SK-N-SH treated with all-trans-retinoic acid at 6 μM for 48 hours (cell line): ENCODE measurements at regions not wholly inside any gene's neighbourhood (a gene's known extent, or its start where the extent isn't known, plus 50 kb on each side); places are given as distances from the start of the nearest gene placed in this dataset.

Experiments
- ARNTL ChIP-seq: fragments of 450-650 bp; formaldehyde crosslinking; IDR thresholded peaks from 2 replicates; pipeline ENCODE4 v1.5.0; 2020; ENCODE audit warnings: low read depth, mild to moderate bottlenecking, moderate library complexity, borderline replicate concordance
- BACH2 ChIP-seq: fragments of 250-450 bp; sonication (Bioruptor Pico); IDR thresholded peaks from 2 replicates; pipeline ENCODE4 v1.9.0; 2021; ENCODE audit warnings: mild to moderate bottlenecking, borderline replicate concordance
- CSDC2 ChIP-seq: fragments of 250-450 bp; sonication (Bioruptor Pico); IDR thresholded peaks from 2 replicates; pipeline ENCODE4 v1.5.0; 2020; ENCODE audit warnings: mild to moderate bottlenecking, moderate library complexity
- PATZ1 ChIP-seq: fragments of 250-450 bp; sonication (Bioruptor Pico); IDR thresholded peaks from 2 replicates; pipeline ENCODE4 v1.8.0; 2020; ENCODE audit warnings: mild to moderate bottlenecking, moderate library complexity, borderline replicate concordance
- TCF4 ChIP-seq: fragments of 250-450 bp; sonication (Bioruptor Pico); IDR thresholded peaks from 2 replicates; pipeline ENCODE4 v1.8.0; 2021; ENCODE audit warnings: mild to moderate bottlenecking, moderate library complexity, borderline replicate concordance
- TOX ChIP-seq: fragments of 250-450 bp; sonication (Bioruptor Pico); IDR thresholded peaks from 2 replicates; pipeline ENCODE4 v1.8.0; 2021; ENCODE audit warnings: mild to moderate bottlenecking, moderate library complexity, borderline replicate concordance
- TSHZ2 ChIP-seq: fragments of 250-450 bp; sonication (Bioruptor Pico); IDR thresholded peaks from 2 replicates; pipeline ENCODE4 v1.5.0; 2020; ENCODE audit warnings: mild to moderate bottlenecking, moderate library complexity
- ZC3H10 ChIP-seq: fragments of 250-450 bp; sonication (Bioruptor Pico); IDR thresholded peaks from 2 replicates; pipeline ENCODE4 v1.5.1; 2021; ENCODE audit warnings: mild to moderate bottlenecking, moderate library complexity
- ZFP30 ChIP-seq: fragments of 450-650 bp; formaldehyde crosslinking; IDR thresholded peaks from 2 replicates; pipeline ENCODE4 v1.5.0; 2022; ENCODE audit warnings: mild to moderate bottlenecking, moderate library complexity
- ZNF8 ChIP-seq: fragments of 450-650 bp; formaldehyde crosslinking; IDR thresholded peaks from 2 replicates; pipeline ENCODE4 v1.5.0; 2020; ENCODE audit warnings: mild to moderate bottlenecking, moderate library complexity

DNA sequence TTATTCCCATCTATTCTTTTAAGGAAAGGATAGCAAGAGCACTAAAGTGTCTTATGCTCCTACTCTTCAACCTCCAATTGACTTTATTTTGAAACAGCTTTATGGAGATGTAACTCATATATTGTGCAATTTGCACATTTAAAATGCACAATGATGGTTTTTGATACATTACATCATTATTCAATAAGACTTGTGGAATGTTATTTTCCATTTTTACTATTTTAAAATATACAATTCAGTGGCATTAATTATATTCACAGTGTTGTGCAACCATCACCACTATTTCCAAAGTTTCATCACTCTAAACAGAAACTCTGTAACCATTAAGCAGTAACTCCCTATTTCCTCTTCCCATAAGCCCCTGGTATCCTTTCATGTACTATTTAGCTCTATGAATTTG, 489.8 kb downstream of the NEBL start:
- TF ChIP-seq ARNTL (no peak), TOX (CRISPR knock-in tag) (no peak), ZNF8 (CRISPR knock-in tag) (no peak), BACH2 (CRISPR knock-in tag) (no peak), TSHZ2 (CRISPR knock-in tag) (no peak), ZC3H10 (CRISPR knock-in tag) (no peak), PATZ1 (CRISPR knock-in tag) (no peak), ZFP30 (CRISPR knock-in tag) (no peak), CSDC2 (CRISPR knock-in tag) (no peak), TCF4 (CRISPR knock-in tag) (no peak)
